ENCODE measurements at regions not wholly inside any gene's neighbourhood (a gene's known extent, or its start where the extent isn't known, plus 50 kb on each side); places are given as distances from the start of the nearest gene placed in this dataset.

DNA sequence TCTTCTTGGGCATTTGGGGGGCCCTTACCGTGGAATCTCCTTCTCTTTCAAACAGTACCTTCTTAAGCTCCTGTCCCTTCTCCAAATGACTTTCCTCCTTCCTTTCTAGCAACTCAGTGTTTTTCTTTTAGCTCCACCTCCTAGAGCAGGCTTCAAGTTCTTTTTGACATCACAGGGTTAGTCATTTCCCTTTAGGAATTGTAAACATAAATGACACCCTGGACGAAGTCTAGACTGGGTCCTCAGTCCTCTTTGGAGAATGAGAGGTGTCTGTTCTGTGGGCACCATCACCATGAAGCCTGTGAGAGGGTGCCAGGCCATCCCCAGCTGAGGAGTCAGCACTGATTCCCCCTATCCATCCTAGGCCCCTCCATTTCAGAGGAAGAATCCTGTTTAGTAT is 94.7 kb downstream of the SALL1 start:
- Histone ChIP-seq H3K4me1 (ENCODE audit: control insufficient read depth in 2 of 2, insufficient read depth in 2 of 2, low read length in 2 of 2) (no peaks in the 10 kb centered on the region), H3K36me3 (ENCODE audit: control insufficient read depth in 2 of 2, insufficient read depth in 2 of 2, low read length in 1 of 2) (no peaks in the 10 kb centered on the region), H3K27ac (ENCODE audit: low read depth in 1 of 2, low read length in 1 of 2) (no peak overlapping the region), H3K9me3 (ENCODE audit: control insufficient read depth in 2 of 2, insufficient read depth in 1 of 2, low read length in 1 of 2) (no peaks in the 10 kb centered on the region), H3K4me3 (ENCODE audit: low read length in 2 of 2) (no peak overlapping the region), H3K27me3 (ENCODE audit: control insufficient read depth in 2 of 2, insufficient read depth in 1 of 2, low read length in 1 of 2) (no peaks in the 10 kb centered on the region)
- WGBS = 60% methylated on average over 2 of the region's 2 CpGs
- no peak for DNase-seq (ENCODE audit: low read depth in 6 of 9, low spot score in 9 of 9)

DNA sequence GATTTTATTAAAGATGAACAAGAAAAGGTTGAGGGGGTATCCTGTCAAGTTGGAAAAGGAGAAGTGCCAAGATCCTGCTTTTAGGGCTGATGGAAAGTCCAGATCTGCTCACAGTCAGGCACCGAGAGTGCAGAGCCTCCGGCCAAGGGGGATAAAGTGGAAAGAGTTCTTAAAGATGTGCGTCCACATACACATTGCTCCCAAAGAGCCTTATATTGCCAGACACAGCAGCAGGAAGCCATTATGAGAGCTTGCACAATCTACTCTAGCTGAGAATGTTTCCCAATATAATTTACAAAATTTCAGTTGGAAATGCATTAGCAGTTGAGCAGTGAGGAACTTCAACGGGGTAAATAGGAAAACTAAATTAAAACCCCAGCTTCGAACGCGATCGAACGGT is 95.6 kb downstream of the SALL1 start:
- Histone ChIP-seq H3K27me3 (ENCODE audit: control insufficient read depth in 2 of 2, insufficient read depth in 1 of 2, low read length in 1 of 2) (no peaks in the 10 kb centered on the region), H3K9me3 (ENCODE audit: control insufficient read depth in 2 of 2, insufficient read depth in 1 of 2, low read length in 1 of 2) (no peaks in the 10 kb centered on the region), H3K36me3 (ENCODE audit: control insufficient read depth in 2 of 2, insufficient read depth in 2 of 2, low read length in 1 of 2) (no peaks in the 10 kb centered on the region), H3K27ac (ENCODE audit: low read depth in 1 of 2, low read length in 1 of 2) (no peak overlapping the region), H3K4me3 (ENCODE audit: low read length in 2 of 2) (no peak overlapping the region), H3K4me1 (ENCODE audit: control insufficient read depth in 2 of 2, insufficient read depth in 2 of 2, low read length in 2 of 2) (no peaks in the 10 kb centered on the region)
- 92% methylated on average over 9 of the region's 9 CpGs for WGBS
- DNase-seq (ENCODE audit: low read depth in 6 of 9, low spot score in 9 of 9) = no peak

DNA sequence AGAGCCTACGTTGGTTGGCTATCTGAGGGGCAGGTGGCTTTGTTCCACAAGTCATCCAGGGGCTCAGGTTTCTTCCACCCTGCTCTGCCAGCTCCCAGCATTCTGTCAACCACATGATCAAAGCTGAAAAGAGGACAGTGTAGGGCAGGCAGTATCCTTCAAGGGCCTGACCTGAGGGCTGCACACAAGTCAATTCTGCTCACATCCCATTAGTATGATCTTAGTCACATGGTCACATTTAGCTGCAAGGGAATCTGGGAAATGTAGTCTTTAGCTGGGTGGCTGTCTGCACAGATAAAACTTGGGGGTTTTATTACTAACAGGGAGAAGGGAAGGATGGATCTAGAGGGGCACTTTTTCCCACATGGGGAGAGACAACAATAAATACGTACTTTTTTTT is 97.3 kb downstream of the SALL1 start:
- Histone ChIP-seq H3K36me3 (ENCODE audit: control insufficient read depth in 2 of 2, insufficient read depth in 2 of 2, low read length in 1 of 2) (no peaks in the 10 kb centered on the region), H3K27ac (ENCODE audit: low read depth in 1 of 2, low read length in 1 of 2) (no peak overlapping the region), H3K4me3 (ENCODE audit: low read length in 2 of 2) (no peak overlapping the region), H3K4me1 (ENCODE audit: control insufficient read depth in 2 of 2, insufficient read depth in 2 of 2, low read length in 2 of 2) (no peaks in the 10 kb centered on the region), H3K27me3 (ENCODE audit: control insufficient read depth in 2 of 2, insufficient read depth in 1 of 2, low read length in 1 of 2) (no peaks in the 10 kb centered on the region), H3K9me3 (ENCODE audit: control insufficient read depth in 2 of 2, insufficient read depth in 1 of 2, low read length in 1 of 2) (no peaks in the 10 kb centered on the region)
- no peak for DNase-seq (ENCODE audit: low read depth in 6 of 9, low spot score in 9 of 9)
- WGBS = 67% methylated on average over 2 of the region's 2 CpGs

DNA sequence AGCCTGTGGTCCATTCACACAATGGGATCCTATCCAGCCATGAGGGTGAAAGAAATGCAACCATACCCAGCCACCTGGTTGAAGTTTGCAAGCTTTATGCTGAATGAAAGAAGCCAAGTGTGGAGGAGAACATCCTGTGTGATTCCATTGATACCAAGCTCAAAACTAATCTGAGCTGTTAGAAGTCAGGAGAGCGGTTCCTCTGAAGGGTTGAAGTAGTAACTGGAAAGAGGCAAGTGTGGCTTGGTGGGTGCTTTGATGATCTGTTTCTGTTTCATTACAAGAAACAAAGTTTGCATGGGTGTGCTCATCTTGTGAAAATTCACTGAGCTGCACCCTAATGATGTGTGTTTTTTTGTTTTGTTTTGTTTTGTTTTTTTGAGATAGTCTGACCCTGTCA is 99.4 kb downstream of the SALL1 start:
- no peak for DNase-seq (ENCODE audit: low read depth in 6 of 9, low spot score in 9 of 9)
- WGBS = 85% methylated on average over 1 of the region's 1 CpG
- no peaks in the 10 kb centered on the region for H3K27me3 ChIP-seq (ENCODE audit: control insufficient read depth in 2 of 2, insufficient read depth in 1 of 2, low read length in 1 of 2)
- no peak overlapping the region for H3K4me3 ChIP-seq (ENCODE audit: low read length in 2 of 2)
- H3K36me3 ChIP-seq (ENCODE audit: control insufficient read depth in 2 of 2, insufficient read depth in 2 of 2, low read length in 1 of 2) = no peaks in the 10 kb centered on the region
- no peaks in the 10 kb centered on the region for H3K4me1 ChIP-seq (ENCODE audit: control insufficient read depth in 2 of 2, insufficient read depth in 2 of 2, low read length in 2 of 2)
- no peak overlapping the region for H3K27ac ChIP-seq (ENCODE audit: low read depth in 1 of 2, low read length in 1 of 2)
- H3K9me3 ChIP-seq (ENCODE audit: control insufficient read depth in 2 of 2, insufficient read depth in 1 of 2, low read length in 1 of 2) = no peaks in the 10 kb centered on the region

DNA sequence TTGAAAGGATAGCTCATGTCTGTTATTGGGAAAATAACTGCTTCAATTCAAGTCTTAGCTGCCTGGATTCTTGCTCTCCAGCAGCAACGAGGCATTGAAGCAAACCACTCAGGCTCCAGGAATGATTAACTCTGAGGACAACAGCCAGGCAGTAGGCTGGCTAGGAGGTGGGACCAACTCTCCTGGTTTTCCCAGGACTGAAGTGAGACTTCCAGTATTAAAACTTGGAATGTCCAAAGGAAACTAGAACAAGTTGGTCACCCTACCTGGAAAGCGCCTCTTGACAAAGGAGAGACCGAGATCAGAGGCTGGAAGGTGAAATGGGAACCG is 100.7 kb downstream of the SALL1 start:
- H3K4me1 ChIP-seq (ENCODE audit: control insufficient read depth in 2 of 2, insufficient read depth in 2 of 2, low read length in 2 of 2) = no peaks in the 10 kb centered on the region
- no peaks in the 10 kb centered on the region for H3K36me3 ChIP-seq (ENCODE audit: control insufficient read depth in 2 of 2, insufficient read depth in 2 of 2, low read length in 1 of 2)
- WGBS = 76% methylated on average over 4 of the region's 4 CpGs
- H3K9me3 ChIP-seq (ENCODE audit: control insufficient read depth in 2 of 2, insufficient read depth in 1 of 2, low read length in 1 of 2) = no peaks in the 10 kb centered on the region
- no peak overlapping the region for H3K4me3 ChIP-seq (ENCODE audit: low read length in 2 of 2)
- H3K27me3 ChIP-seq (ENCODE audit: control insufficient read depth in 2 of 2, insufficient read depth in 1 of 2, low read length in 1 of 2) = no peaks in the 10 kb centered on the region
- no peak overlapping the region for H3K27ac ChIP-seq (ENCODE audit: low read depth in 1 of 2, low read length in 1 of 2)
- DNase-seq (ENCODE audit: low read depth in 6 of 9, low spot score in 9 of 9) = no peak

DNA sequence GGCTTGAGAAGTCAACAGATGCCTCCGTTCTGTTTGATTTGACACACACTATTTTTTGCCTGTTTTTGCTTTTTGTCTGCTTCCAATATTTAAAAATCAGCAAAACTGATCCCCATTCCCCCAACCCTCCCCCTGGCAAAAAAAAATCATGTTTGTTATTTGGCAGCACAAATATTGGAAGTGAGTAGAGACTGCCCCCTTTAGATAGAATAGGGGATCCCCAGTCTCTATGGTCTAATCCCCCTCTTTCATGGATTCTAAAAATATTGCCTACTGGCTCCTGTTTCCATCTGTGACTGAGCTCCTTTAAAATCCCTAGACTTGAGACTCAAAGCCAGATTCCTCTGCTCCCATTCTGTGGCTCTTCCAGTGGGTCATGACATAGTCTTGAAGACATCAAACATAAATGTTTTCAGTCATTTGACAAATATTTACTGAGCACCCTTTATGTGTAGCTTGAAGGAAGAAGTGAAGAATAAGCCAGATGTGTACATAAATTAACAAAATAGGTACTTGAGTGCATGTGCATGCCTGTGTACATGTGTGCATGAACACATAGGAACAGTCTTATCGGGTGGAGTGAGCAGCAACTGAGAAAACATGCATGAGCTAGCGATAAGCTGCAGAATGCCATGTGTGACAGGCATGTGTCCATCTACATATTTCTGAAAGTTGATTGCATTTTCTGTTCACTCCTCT is 101.2 kb downstream of the SALL1 start:
- Histone ChIP-seq H3K4me1 (ENCODE audit: control insufficient read depth in 2 of 2, insufficient read depth in 2 of 2, low read length in 2 of 2) (no peaks in the 10 kb centered on the region), H3K27me3 (ENCODE audit: control insufficient read depth in 2 of 2, insufficient read depth in 1 of 2, low read length in 1 of 2) (no peaks in the 10 kb centered on the region), H3K9me3 (ENCODE audit: control insufficient read depth in 2 of 2, insufficient read depth in 1 of 2, low read length in 1 of 2) (no peaks in the 10 kb centered on the region), H3K27ac (ENCODE audit: low read depth in 1 of 2, low read length in 1 of 2) (no peak overlapping the region), H3K36me3 (ENCODE audit: control insufficient read depth in 2 of 2, insufficient read depth in 2 of 2, low read length in 1 of 2) (no peaks in the 10 kb centered on the region), H3K4me3 (ENCODE audit: low read length in 2 of 2) (no peak overlapping the region)
- no peak for DNase-seq (ENCODE audit: low read depth in 6 of 9, low spot score in 9 of 9)
- WGBS = 96% methylated on average over 3 of the region's 3 CpGs

DNA sequence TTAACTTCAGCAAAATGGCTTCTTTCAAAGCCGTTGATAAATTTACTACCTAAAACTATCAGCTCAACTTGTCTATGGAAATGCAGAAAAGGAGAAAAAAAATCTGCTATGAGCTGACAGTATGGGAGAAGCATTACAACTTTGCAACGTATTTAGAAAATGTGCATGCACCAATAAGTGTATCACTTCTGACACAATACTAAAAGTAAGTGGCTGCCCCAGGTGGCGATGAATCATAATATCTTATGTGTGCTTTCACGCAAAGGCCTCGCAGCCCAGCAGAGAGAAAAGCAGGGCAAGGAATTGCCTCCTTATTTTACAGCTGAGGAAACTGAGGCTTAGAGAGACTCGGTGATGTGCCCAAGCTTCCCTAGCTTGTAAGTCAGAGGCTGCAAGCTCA is 101.8 kb downstream of the SALL1 start:
- no peak overlapping the region for H3K27ac ChIP-seq (ENCODE audit: low read depth in 1 of 2, low read length in 1 of 2)
- H3K4me3 ChIP-seq (ENCODE audit: low read length in 2 of 2) = no peak overlapping the region
- H3K4me1 ChIP-seq (ENCODE audit: control insufficient read depth in 2 of 2, insufficient read depth in 2 of 2, low read length in 2 of 2) = no peaks in the 10 kb centered on the region
- H3K9me3 ChIP-seq (ENCODE audit: control insufficient read depth in 2 of 2, insufficient read depth in 1 of 2, low read length in 1 of 2) = no peaks in the 10 kb centered on the region
- 93% methylated on average over 6 of the region's 6 CpGs for WGBS
- H3K36me3 ChIP-seq (ENCODE audit: control insufficient read depth in 2 of 2, insufficient read depth in 2 of 2, low read length in 1 of 2) = no peaks in the 10 kb centered on the region
- no peaks in the 10 kb centered on the region for H3K27me3 ChIP-seq (ENCODE audit: control insufficient read depth in 2 of 2, insufficient read depth in 1 of 2, low read length in 1 of 2)
- DNase-seq (ENCODE audit: low read depth in 6 of 9, low spot score in 9 of 9) = no peak

DNA sequence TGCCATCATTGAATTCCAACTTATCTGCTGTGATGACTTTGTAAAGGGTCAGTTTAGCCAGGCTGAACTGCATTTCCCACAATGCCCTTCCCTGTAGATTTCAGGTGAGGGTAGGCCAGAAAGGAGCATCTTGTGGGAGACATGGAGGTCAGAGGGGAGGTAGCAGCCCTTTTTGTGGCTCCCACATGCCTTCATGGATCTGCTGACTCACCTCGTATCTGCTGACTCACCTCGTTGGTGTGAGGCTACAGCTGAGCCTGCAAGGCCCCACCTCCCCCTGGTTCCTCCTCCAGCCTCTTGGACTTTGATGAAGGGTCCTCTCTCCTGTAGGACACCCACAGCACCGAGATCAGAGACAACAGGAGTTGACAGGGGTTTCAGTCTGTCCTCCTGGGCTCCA is 102.5 kb downstream of the SALL1 start:
- Histone ChIP-seq H3K9me3 (ENCODE audit: control insufficient read depth in 2 of 2, insufficient read depth in 1 of 2, low read length in 1 of 2) (no peaks in the 10 kb centered on the region), H3K4me3 (ENCODE audit: low read length in 2 of 2) (no peak overlapping the region), H3K36me3 (ENCODE audit: control insufficient read depth in 2 of 2, insufficient read depth in 2 of 2, low read length in 1 of 2) (no peaks in the 10 kb centered on the region), H3K4me1 (ENCODE audit: control insufficient read depth in 2 of 2, insufficient read depth in 2 of 2, low read length in 2 of 2) (no peaks in the 10 kb centered on the region), H3K27me3 (ENCODE audit: control insufficient read depth in 2 of 2, insufficient read depth in 1 of 2, low read length in 1 of 2) (no peaks in the 10 kb centered on the region), H3K27ac (ENCODE audit: low read depth in 1 of 2, low read length in 1 of 2) (no peak overlapping the region)
- DNase-seq (ENCODE audit: low read depth in 6 of 9, low spot score in 9 of 9) = no peak
- WGBS = 58% methylated on average over 3 of the region's 3 CpGs

DNA sequence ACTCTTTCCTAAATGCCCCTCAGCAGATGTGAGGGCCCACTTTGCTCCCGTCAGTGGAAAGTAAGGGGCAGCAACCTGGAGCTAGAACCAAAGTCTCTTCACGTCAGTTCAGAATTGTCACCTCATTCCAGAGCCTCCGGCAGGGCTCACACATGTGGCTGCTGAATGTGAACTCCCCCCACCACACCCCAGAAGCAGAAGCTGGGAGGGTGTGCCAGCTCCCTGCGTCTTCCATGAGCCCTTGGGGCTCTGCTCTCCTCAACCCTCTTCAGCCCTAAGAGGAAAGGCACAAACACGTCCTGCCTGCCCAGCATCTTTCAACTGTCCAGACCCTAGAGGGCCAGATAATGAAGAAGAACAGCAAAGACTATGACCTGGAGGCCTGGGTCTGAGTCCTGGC is 105.3 kb downstream of the SALL1 start:
- H3K27ac ChIP-seq (ENCODE audit: low read depth in 1 of 2, low read length in 1 of 2) = no peak overlapping the region
- H3K9me3 ChIP-seq (ENCODE audit: control insufficient read depth in 2 of 2, insufficient read depth in 1 of 2, low read length in 1 of 2) = no peaks in the 10 kb centered on the region
- H3K27me3 ChIP-seq (ENCODE audit: control insufficient read depth in 2 of 2, insufficient read depth in 1 of 2, low read length in 1 of 2) = no peaks in the 10 kb centered on the region
- no peaks in the 10 kb centered on the region for H3K36me3 ChIP-seq (ENCODE audit: control insufficient read depth in 2 of 2, insufficient read depth in 2 of 2, low read length in 1 of 2)
- no peak overlapping the region for H3K4me3 ChIP-seq (ENCODE audit: low read length in 2 of 2)
- no peak for DNase-seq (ENCODE audit: low read depth in 6 of 9, low spot score in 9 of 9)
- 88% methylated on average over 5 of the region's 5 CpGs for WGBS
- H3K4me1 ChIP-seq (ENCODE audit: control insufficient read depth in 2 of 2, insufficient read depth in 2 of 2, low read length in 2 of 2) = no peaks in the 10 kb centered on the region

DNA sequence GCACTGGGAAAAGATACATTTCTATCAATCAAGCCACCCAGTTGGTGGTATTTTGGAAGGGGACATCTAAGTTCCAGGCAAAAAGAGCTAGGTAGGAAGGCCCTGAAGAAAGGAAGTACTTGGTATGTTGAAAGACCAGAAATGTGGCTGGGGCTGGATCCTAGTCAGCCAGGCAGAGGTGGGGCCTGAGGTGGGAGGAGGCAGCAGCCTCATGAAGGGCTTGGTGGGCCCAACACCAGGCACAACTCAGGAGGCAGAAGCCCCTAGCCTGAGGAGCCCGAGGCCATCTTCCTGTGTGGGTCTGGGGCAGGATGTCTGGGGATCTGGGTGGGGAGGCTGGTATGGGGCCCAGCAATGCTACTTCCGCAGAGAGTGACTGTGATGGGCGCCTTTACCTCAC is 105.9 kb downstream of the SALL1 start:
- no peaks in the 10 kb centered on the region for H3K4me1 ChIP-seq (ENCODE audit: control insufficient read depth in 2 of 2, insufficient read depth in 2 of 2, low read length in 2 of 2)
- DNase-seq (ENCODE audit: low read depth in 6 of 9, low spot score in 9 of 9) = no peak
- no peak overlapping the region for H3K4me3 ChIP-seq (ENCODE audit: low read length in 2 of 2)
- no peaks in the 10 kb centered on the region for H3K27me3 ChIP-seq (ENCODE audit: control insufficient read depth in 2 of 2, insufficient read depth in 1 of 2, low read length in 1 of 2)
- no peaks in the 10 kb centered on the region for H3K9me3 ChIP-seq (ENCODE audit: control insufficient read depth in 2 of 2, insufficient read depth in 1 of 2, low read length in 1 of 2)
- no peaks in the 10 kb centered on the region for H3K36me3 ChIP-seq (ENCODE audit: control insufficient read depth in 2 of 2, insufficient read depth in 2 of 2, low read length in 1 of 2)
- WGBS = 65% methylated on average over 3 of the region's 3 CpGs
- H3K27ac ChIP-seq (ENCODE audit: low read depth in 1 of 2, low read length in 1 of 2) = no peak overlapping the region
